ENCODE measurements at regions not wholly inside any gene's neighbourhood (a gene's known extent, or its start where the extent isn't known, plus 50 kb on each side); places are given as distances from the start of the nearest gene placed in this dataset.

GRCh38 chr5:33277061-33277650 is 163.6 kb upstream of the TARS1 start:
- Mint-ChIP-seq H3K4me3 (no peak overlapping the region), H3K4me1 (ENCODE audit: low read depth) (no peaks in the 10 kb centered on the region), H3K27me3 (no peaks in the 10 kb centered on the region), H3K27ac (no peak overlapping the region), H3K36me3 (ENCODE audit: low read depth) (no peaks in the 10 kb centered on the region), H3K9me3 (no peaks in the 10 kb centered on the region)
- no peak for DNase-seq
- no peak overlapping the region for H3K4me3 ChIP-seq (ENCODE audit: low read length)
- ChIA-PET POLR2A (no interaction called here), CTCF (no interaction called here)
- no peaks in the 10 kb centered on the region for H3K4me1 ChIP-seq (ENCODE audit: insufficient read depth, low read length)
- H3K9me3 ChIP-seq (ENCODE audit: control insufficient read depth in 1 of 2, insufficient read depth in 1 of 2, low read length in 2 of 2), result no peaks in the 10 kb centered on the region
- ATAC-seq (ENCODE audit: poor library complexity), result no peak
- H3K36me3 ChIP-seq (ENCODE audit: insufficient read depth, low read length), result no peaks in the 10 kb centered on the region
- intact Hi-C loops (cut with DNase I, micrococcal nuclease), result no loop called here
- no peak overlapping the region for H3K27ac ChIP-seq (ENCODE audit: low read depth in 1 of 2, low read length in 2 of 2)
- TF ChIP-seq CTCF (IDR thresholded peaks at IDR 0.05), result no peak
- no peaks in the 10 kb centered on the region for H3K27me3 ChIP-seq (ENCODE audit: control insufficient read depth in 1 of 2, insufficient read depth in 2 of 2, low read length in 2 of 2)

DNA sequence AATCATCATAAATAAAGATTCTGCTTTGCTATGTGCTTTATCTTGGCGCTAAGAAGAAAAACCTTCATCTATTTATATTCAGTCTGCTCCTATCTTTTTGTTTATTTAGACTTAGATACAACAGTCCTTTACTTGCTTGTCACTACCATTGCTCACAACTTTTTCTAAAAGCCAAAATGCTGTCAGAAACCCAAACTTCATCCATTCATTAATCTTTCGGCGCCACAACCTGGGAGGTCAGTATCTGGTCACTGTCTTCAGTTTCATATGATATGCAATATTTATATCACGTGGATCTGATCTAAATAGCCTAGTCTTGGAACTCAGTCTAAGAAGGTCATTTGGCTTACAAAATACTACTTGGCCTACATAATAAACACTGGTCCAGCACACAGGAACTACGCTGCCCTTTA is 159.3 kb upstream of the TARS1 start:
- POLR2A ChIA-PET, result no interaction called here
- Histone ChIP-seq H3K4me1 (ENCODE audit: insufficient read depth, low read length) (no peaks in the 10 kb centered on the region), H3K4me3 (ENCODE audit: low read length) (no peak overlapping the region), H3K27ac (ENCODE audit: low read depth in 1 of 2, low read length in 2 of 2) (no peak overlapping the region), H3K27me3 (ENCODE audit: control insufficient read depth in 1 of 2, insufficient read depth in 2 of 2, low read length in 2 of 2) (no peaks in the 10 kb centered on the region), H3K9me3 (ENCODE audit: control insufficient read depth in 1 of 2, insufficient read depth in 1 of 2, low read length in 2 of 2) (no peaks in the 10 kb centered on the region), H3K36me3 (ENCODE audit: insufficient read depth, low read length) (no peaks in the 10 kb centered on the region)
- intact Hi-C loops (cut with DNase I, micrococcal nuclease), result no loop called here
- Mint-ChIP-seq H3K4me3 (no peak overlapping the region), H3K27ac (no peak overlapping the region), H3K27me3 (no peaks in the 10 kb centered on the region), H3K9me3 (no peaks in the 10 kb centered on the region), H3K4me1 (ENCODE audit: low read depth) (no peaks in the 10 kb centered on the region), H3K36me3 (ENCODE audit: low read depth) (no peaks in the 10 kb centered on the region)
- TF ChIP-seq CTCF (IDR thresholded peaks at IDR 0.05), result no peak
- CTCF ChIA-PET, result no interaction called here
- DNase-seq (no peak), ATAC-seq (ENCODE audit: poor library complexity) (no peak)

GRCh38 chr5:33282157-33282556 is 158.6 kb upstream of the TARS1 start:
- H3K36me3 Mint-ChIP-seq (ENCODE audit: low read depth), result no peaks in the 10 kb centered on the region
- Histone ChIP-seq H3K27me3 (ENCODE audit: control insufficient read depth in 1 of 2, insufficient read depth in 2 of 2, low read length in 2 of 2) (no peaks in the 10 kb centered on the region), H3K4me3 (ENCODE audit: low read length) (no peak overlapping the region), H3K9me3 (ENCODE audit: control insufficient read depth in 1 of 2, insufficient read depth in 1 of 2, low read length in 2 of 2) (no peaks in the 10 kb centered on the region), H3K36me3 (ENCODE audit: insufficient read depth, low read length) (no peaks in the 10 kb centered on the region), H3K27ac (ENCODE audit: low read depth in 1 of 2, low read length in 2 of 2) (no peak overlapping the region), H3K4me1 (ENCODE audit: insufficient read depth, low read length) (no peaks in the 10 kb centered on the region)
- ChIA-PET POLR2A (no interaction called here), CTCF (no interaction called here)
- H3K4me1 Mint-ChIP-seq (ENCODE audit: low read depth), result no peaks in the 10 kb centered on the region
- DNase-seq (no peak), ATAC-seq (ENCODE audit: poor library complexity) (no peak)
- no peak for TF ChIP-seq CTCF (IDR thresholded peaks at IDR 0.05)
- no peaks in the 10 kb centered on the region for H3K9me3 Mint-ChIP-seq
- H3K27ac Mint-ChIP-seq, result no peak overlapping the region
- no peak overlapping the region for H3K4me3 Mint-ChIP-seq
- no peaks in the 10 kb centered on the region for H3K27me3 Mint-ChIP-seq
- intact Hi-C loops (cut with DNase I, micrococcal nuclease), result no loop called here
